Kidney epithelial cell (primary cell): ENCODE measurements at regions not wholly inside any gene's neighbourhood (a gene's known extent, or its start where the extent isn't known, plus 50 kb on each side); places are given as distances from the start of the nearest gene placed in this dataset.

Experiments
- DNase-seq: peaks from one replicate; pipeline ENCODE4 v3.0.0-alpha.2; 2010; ENCODE audit warnings: low read depth
- H3K27me3 ChIP-seq: 2 replicates; pipeline ENCODE4 v1.6.0; 2011; ENCODE audit warnings: low read length; ENCODE audit not compliant: control insufficient read depth, insufficient read depth
- H3K36me3 ChIP-seq: 2 replicates; pipeline ENCODE4 v1.5.1; 2011; ENCODE audit warnings: low read length; ENCODE audit not compliant: control insufficient read depth, insufficient read depth
- H3K4me3 ChIP-seq: 2 replicates; pipeline ENCODE4 v1.5.1; 2011; ENCODE audit warnings: low read depth, mild to moderate bottlenecking, control low read depth, low read length
- CTCF ChIP-seq: IDR thresholded peaks from 2 replicates; pipeline ENCODE4 v1.5.1; 2011; ENCODE audit warnings: mild to moderate bottlenecking, moderate library complexity, low read length, control low read depth, inconsistent platforms; ENCODE audit not compliant: insufficient read depth, poor library complexity, severe bottlenecking

DNA sequence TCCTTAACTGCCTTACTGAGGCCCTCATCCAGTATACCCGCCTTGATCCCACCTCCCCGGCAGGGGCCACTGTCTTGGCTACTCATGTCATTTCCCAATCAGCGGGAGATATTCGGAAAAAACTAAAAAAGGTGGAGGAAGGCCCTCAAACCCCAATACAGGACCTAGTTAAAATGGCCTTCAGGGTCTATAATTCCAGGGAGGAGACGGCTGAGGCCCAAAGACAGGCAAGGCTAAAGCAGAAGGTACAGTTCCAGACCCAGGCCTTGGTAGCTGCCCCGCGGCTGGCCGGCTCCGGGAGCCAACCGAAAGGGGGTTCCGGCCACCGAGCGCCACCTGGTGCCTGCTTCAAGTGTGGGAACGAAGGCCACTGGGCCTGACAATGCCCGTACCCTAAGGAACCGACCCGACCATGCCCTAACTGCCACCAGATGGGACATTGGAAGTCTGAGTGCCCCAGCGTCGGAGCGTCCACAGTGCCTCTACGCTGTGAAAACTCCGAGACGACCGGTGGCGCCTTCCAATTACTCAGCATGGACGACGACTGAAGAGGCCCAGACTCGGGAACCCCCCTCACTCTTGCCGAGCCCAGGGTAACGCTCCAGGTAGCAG, 959.6 kb downstream of the RPA4 start:
- Histone ChIP-seq H3K4me3 (no peak overlapping the region), H3K27me3 (no peaks in the 10 kb centered on the region), H3K36me3 (no peaks in the 10 kb centered on the region)
- no peak for DNase-seq
- no peak for TF ChIP-seq CTCF

- TF ChIP-seq CTCF, result no peak
- Histone ChIP-seq H3K36me3 (no peaks in the 10 kb centered on the region), H3K27me3 (no peaks in the 10 kb centered on the region), H3K4me3 (no peak overlapping the region)
- DNase-seq, result no peak
Measured at GRCh38 chrX:97844161-97844560, 960.5 kb downstream of the RPA4 start.

- no peaks in the 10 kb centered on the region for H3K36me3 ChIP-seq
- no peak overlapping the region for H3K4me3 ChIP-seq
- H3K27me3 ChIP-seq, result no peaks in the 10 kb centered on the region
- no peak for DNase-seq
- no peak for TF ChIP-seq CTCF
Measured at GRCh38 chrX:97844943-97845342, 961.2 kb downstream of the RPA4 start.

GRCh38 chrX:97845451-97845850, 961.7 kb downstream of the RPA4 start:
- TF ChIP-seq CTCF, result no peak
- Histone ChIP-seq H3K4me3 (no peak overlapping the region), H3K36me3 (no peaks in the 10 kb centered on the region), H3K27me3 (no peaks in the 10 kb centered on the region)
- DNase-seq, result no peak

GRCh38 chrX:97846228-97846627, 962.5 kb downstream of the RPA4 start:
- DNase-seq, result no peak
- TF ChIP-seq CTCF, result no peak
- H3K27me3 ChIP-seq, result no peaks in the 10 kb centered on the region
- no peak overlapping the region for H3K4me3 ChIP-seq
- no peaks in the 10 kb centered on the region for H3K36me3 ChIP-seq

DNA sequence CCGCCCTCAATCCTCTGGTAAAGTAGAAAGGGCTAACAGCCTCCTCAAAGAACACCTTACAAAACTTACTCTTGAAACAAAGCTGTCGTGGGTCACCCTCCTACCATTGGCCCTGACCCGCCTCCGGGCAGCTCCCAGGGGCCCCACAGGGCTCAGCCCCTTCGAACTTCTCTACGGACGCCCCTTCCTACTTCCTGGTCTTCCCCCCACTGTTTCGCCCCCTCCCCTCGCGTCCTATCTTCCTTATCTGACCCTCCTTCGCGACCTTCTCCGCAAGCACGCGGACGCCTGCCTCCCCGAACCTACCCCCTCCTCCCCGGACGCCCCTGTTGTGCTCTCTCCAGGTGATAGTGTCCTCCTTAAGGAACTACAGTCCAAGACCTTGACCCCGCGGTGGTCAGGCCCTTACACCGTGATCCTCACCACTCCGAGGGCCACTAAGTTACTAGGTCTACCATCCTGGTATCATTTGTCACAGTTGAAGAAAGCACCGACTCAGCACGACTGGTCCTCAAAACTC, 963.1 kb downstream of the RPA4 start:
- no peaks in the 10 kb centered on the region for H3K36me3 ChIP-seq
- TF ChIP-seq CTCF, result no peak
- H3K27me3 ChIP-seq, result no peaks in the 10 kb centered on the region
- H3K4me3 ChIP-seq, result no peak overlapping the region
- DNase-seq, result no peak
